Mammary epithelial cell (primary cell): ENCODE measurements at regions not wholly inside any gene's neighbourhood (a gene's known extent, or its start where the extent isn't known, plus 50 kb on each side); places are given as distances from the start of the nearest gene placed in this dataset.

ENCODE experiments used
- EZH2 ChIP-seq: IDR thresholded peaks from 2 replicates; pipeline ENCODE4 v1.6.1; 2012; ENCODE audit warnings: low read length, inconsistent platforms, borderline replicate concordance
- TF ChIP-seq, protein P1 (sequence below), 2 donors: IDR thresholded peaks in 1 of 2; conservative IDR thresholded peaks in 1 of 2; 2 replicates each; pipeline ENCODE4 v1.5.1; 2011 to 2012; ENCODE audit warnings: inconsistent platforms in 2 of 2, low read length in 2 of 2, mild to moderate bottlenecking in 2 of 2, control low read depth in 1 of 2, low read depth in 1 of 2; ENCODE audit not compliant: insufficient read depth in 1 of 2; ENCODE audit errors: extremely low read depth in 1 of 2

DNA sequence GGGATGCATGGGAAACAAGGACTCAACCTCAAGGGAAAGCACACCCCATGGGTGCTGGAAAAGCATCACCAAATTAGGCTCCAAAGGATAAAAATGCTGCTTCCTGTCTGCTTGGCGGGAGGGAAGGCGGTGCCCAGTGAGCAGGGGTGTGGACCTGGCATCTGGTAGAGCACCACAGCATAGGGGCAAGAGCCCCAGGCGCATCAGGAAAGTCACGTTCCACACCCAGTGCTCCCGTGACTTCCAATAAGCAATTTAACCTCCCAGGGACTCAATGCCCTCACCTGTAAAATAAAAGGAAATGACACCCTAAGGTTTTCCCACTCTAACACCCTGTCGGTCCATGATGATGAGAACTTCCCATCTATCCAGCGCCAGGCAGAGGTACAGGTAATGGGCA, 206.0 kb downstream of the SETD4 start:
- TF ChIP-seq, protein P1, sequence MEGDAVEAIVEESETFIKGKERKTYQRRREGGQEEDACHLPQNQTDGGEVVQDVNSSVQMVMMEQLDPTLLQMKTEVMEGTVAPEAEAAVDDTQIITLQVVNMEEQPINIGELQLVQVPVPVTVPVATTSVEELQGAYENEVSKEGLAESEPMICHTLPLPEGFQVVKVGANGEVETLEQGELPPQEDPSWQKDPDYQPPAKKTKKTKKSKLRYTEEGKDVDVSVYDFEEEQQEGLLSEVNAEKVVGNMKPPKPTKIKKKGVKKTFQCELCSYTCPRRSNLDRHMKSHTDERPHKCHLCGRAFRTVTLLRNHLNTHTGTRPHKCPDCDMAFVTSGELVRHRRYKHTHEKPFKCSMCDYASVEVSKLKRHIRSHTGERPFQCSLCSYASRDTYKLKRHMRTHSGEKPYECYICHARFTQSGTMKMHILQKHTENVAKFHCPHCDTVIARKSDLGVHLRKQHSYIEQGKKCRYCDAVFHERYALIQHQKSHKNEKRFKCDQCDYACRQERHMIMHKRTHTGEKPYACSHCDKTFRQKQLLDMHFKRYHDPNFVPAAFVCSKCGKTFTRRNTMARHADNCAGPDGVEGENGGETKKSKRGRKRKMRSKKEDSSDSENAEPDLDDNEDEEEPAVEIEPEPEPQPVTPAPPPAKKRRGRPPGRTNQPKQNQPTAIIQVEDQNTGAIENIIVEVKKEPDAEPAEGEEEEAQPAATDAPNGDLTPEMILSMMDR (conservative IDR thresholded peaks at IDR 0.05 in 1 of 2, IDR thresholded peaks at IDR 0.05 in 1 of 2; ENCODE audit: extremely low read depth in 1 of 2, insufficient read depth in 1 of 2, low read depth in 1 of 2, low read length in 2 of 2) = no peak
- TF ChIP-seq EZH2 = no peak
